Transverse colon (tissue), 4 donors: ENCODE measurements at regions not wholly inside any gene's neighbourhood (a gene's known extent, or its start where the extent isn't known, plus 50 kb on each side); places are given as distances from the start of the nearest gene placed in this dataset.

Experiments
- DNase-seq: peaks from one replicate; pipeline ENCODE4 v3.0.0-alpha.2; 2019
- H3K27ac ChIP-seq, 4 donors: fragments of 200-600 bp; sonication (generic); 2 replicates each; pipeline ENCODE4 v1.5.1; 2016 to 2018; ENCODE audit warnings: inconsistent platforms in 4 of 4
- H3K27me3 ChIP-seq: fragments of 200-600 bp; sonication (generic); 2 replicates; pipeline ENCODE4 v1.5.1; 2017; ENCODE audit warnings: inconsistent platforms
- H3K36me3 ChIP-seq, 4 donors: fragments of 200-600 bp; sonication (generic); 2 replicates each; pipeline ENCODE4 v1.5.1; 2017 to 2019; ENCODE audit warnings: inconsistent platforms in 4 of 4
- H3K4me1 ChIP-seq, 4 donors: fragments of 200-600 bp; sonication (generic); 2 replicates each; pipeline ENCODE4 v1.5.1; 2017 to 2020; ENCODE audit warnings: inconsistent platforms in 4 of 4
- H3K4me3 ChIP-seq, 4 donors: fragments of 200-600 bp; sonication (generic); 1 replicate in 1 of 4; 2 replicates in 3 of 4; pipeline versions ENCODE4 v1.5.1 to v1.6.1; 2017 to 2019; ENCODE audit warnings: inconsistent platforms in 4 of 4
- H3K9me3 ChIP-seq, 2 donors: fragments of 200-600 bp; sonication (generic); 2 replicates each; pipeline ENCODE4 v1.5.1; 2017 to 2019; ENCODE audit warnings: inconsistent platforms in 2 of 2
- EP300 ChIP-seq: sonication (generic); formaldehyde crosslinking; IDR thresholded peaks from one replicate; pipeline ENCODE4 v1.6.1; 2017; ENCODE audit warnings: antibody characterized with exemption, low read depth
- POLR2A ChIP-seq: fragments of 450-650 bp; IDR thresholded peaks from one replicate; pipeline ENCODE4 v1.6.1; 2016; ENCODE audit warnings: antibody characterized with exemption, mild to moderate bottlenecking, moderate library complexity
- POLR2AphosphoS5 ChIP-seq, 3 donors: sonication (generic); formaldehyde crosslinking; IDR thresholded peaks; one replicate each; pipeline ENCODE4 v1.6.1; 2016; ENCODE audit warnings: antibody characterized with exemption in 3 of 3
- WGBS, 2 donors: methylation state at CpG; one replicate each; pipeline ENCODE4 v1.1.5; 2018; ENCODE audit warnings: low coverage in 1 of 2; 5-methylcytosine and 5-hydroxymethylcytosine counted together
- in situ Hi-C, 4 donors: fragments of 200-750 bp; cut with MboI; loops; one replicate each; pipeline versions ENCODE4 v1.15.0 to v1.15.1; 2017; ENCODE audit warnings: low sequenced_read_pairs in 3 of 4, low pct_ligation_motif_present in 1 of 4, low pct_unique_long_range_greater_than_20kb in 1 of 4
- intact Hi-C: fragments of 100-400 bp; cut with DNase I; formaldehyde crosslinking; loops from one replicate; pipeline ENCODE4 v1.15.1; 2023; ENCODE audit warnings: low total_unique reads
- TF ChIP-seq, protein P1 (sequence below), 5 experiments: fragments of 200-600 bp in 3 of 5; fragments of 450-650 bp in 2 of 5; sonication (generic) in 3 of 5; IDR thresholded peaks; 1 replicate in 2 of 5; 2 replicates in 3 of 5; pipeline ENCODE4 v1.5.1; 2016 to 2017; ENCODE audit warnings: antibody characterized with exemption in 5 of 5, inconsistent platforms in 3 of 5, mild to moderate bottlenecking in 2 of 5, moderate library complexity in 1 of 5

DNA sequence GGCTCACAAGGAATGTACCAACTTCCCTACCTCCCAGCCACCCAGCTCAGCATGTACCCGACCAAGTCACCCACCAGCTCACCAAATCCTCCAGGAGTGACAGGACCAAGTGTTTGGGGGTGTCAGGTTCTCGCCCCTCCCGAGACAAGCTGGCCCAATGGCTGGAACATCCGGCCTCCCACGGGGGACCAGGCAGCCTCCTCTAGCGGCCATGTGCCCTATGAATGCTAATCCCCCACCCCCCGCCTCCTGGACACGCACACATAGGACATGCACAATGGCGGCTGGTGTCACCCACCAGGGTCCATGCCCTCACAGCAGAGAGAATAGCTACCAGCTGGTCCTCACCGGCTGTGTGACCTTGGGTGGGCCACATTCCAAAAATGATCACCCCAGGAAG lies 151.0 kb downstream of the MN1 start:
- H3K4me3 ChIP-seq, result no peak overlapping the region
- intact Hi-C loops, result no loop called here
- H3K36me3 ChIP-seq, result no peaks in the 10 kb centered on the region
- in situ Hi-C loops, result no loop called here
- TF ChIP-seq POLR2AphosphoS5 (IDR thresholded peaks at IDR 0.05) (no peak), EP300 (no peak), POLR2A (no peak)
- TF ChIP-seq, protein P1, sequence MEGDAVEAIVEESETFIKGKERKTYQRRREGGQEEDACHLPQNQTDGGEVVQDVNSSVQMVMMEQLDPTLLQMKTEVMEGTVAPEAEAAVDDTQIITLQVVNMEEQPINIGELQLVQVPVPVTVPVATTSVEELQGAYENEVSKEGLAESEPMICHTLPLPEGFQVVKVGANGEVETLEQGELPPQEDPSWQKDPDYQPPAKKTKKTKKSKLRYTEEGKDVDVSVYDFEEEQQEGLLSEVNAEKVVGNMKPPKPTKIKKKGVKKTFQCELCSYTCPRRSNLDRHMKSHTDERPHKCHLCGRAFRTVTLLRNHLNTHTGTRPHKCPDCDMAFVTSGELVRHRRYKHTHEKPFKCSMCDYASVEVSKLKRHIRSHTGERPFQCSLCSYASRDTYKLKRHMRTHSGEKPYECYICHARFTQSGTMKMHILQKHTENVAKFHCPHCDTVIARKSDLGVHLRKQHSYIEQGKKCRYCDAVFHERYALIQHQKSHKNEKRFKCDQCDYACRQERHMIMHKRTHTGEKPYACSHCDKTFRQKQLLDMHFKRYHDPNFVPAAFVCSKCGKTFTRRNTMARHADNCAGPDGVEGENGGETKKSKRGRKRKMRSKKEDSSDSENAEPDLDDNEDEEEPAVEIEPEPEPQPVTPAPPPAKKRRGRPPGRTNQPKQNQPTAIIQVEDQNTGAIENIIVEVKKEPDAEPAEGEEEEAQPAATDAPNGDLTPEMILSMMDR (IDR thresholded peaks at IDR 0.05), result no peak
- no peaks in the 10 kb centered on the region for H3K9me3 ChIP-seq
- 90% methylated on average over 9 of the region's 10 CpGs; no CpG with 5 or more reads in 1 of the 2 donors for WGBS, 2 donors
- no peak for DNase-seq
- no peak overlapping the region for H3K27ac ChIP-seq
- H3K4me1 ChIP-seq, result peaks cover 0 to 3% (median 0%) of the 10 kb centered on the region in 4 donors
- no peaks in the 10 kb centered on the region for H3K27me3 ChIP-seq

DNA sequence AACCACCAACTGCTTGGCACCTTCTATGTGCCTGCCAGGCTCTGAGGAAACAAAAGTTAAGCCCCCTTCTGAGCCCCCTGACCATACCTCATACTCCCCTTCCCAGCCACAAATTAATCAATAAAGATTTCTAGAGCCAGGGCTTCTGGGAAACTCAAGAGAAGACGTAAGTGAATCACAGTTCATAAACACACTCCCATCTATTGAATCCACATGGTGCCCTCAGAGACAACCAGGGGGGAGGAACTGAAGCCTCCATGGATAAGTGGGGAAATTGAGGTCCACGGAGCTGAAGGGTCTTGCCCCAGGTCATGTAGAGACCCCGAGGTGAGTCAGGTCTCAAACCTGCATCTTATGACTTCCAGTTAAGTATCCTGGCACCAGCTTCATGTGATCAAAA lies 150.6 kb downstream of the MN1 start:
- H3K4me3 ChIP-seq, result no peak overlapping the region
- in situ Hi-C loops (no loop called here), intact Hi-C loops (no loop called here)
- TF ChIP-seq, protein P1 (IDR thresholded peaks at IDR 0.05), result no peak
- no peak for TF ChIP-seq POLR2AphosphoS5 (IDR thresholded peaks at IDR 0.05)
- no peak for TF ChIP-seq EP300
- TF ChIP-seq POLR2A, result no peak
- H3K27ac ChIP-seq, result no peak overlapping the region
- H3K36me3 ChIP-seq, result no peaks in the 10 kb centered on the region
- no peaks in the 10 kb centered on the region for H3K27me3 ChIP-seq
- no peak for DNase-seq
- WGBS, 2 donors, result 64% methylated on average over 3 of the region's 3 CpGs; no CpG with 5 or more reads in 1 of the 2 donors
- H3K4me1 ChIP-seq, result peaks cover 0 to 3% (median 0%) of the 10 kb centered on the region in 4 donors
- H3K9me3 ChIP-seq, result no peaks in the 10 kb centered on the region

DNA sequence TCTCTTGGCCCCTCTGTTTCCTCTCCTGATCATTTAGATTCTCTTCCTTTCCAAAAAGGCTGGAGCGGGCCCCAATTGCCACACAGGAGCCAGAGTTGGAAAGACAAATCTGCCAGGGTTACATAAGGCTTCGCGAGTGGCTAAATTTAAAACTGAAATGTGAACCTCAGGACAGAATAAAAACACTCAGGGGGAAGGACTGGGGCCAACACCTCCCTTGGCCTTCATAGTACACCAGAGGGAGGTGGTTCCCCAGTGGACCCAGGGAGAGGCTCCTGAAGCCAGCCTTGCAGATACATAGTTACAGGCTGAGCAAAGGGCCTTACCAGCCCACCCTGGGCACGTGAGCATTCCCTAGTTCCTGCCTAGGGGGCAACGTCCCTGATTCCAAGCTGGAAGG lies 150.1 kb downstream of the MN1 start:
- intact Hi-C loops (no loop called here), in situ Hi-C loops (no loop called here)
- Histone ChIP-seq H3K4me1 (peaks cover 0 to 3% (median 0%) of the 10 kb centered on the region in 4 donors), H3K9me3 (no peaks in the 10 kb centered on the region), H3K4me3 (no peak overlapping the region), H3K27ac (no peak overlapping the region), H3K36me3 (no peaks in the 10 kb centered on the region), H3K27me3 (no peaks in the 10 kb centered on the region)
- TF ChIP-seq EP300, result no peak
- no peak for DNase-seq
- 74 to 76% methylated on average over 3 to 5 of the region's 5 CpGs for WGBS, 2 donors

GRCh38 chr22:27654546-27655445 lies 146.8 kb downstream of the MN1 start:
- Histone ChIP-seq H3K4me1 (peaks cover 0 to 3% (median 0%) of the 10 kb centered on the region in 4 donors), H3K27me3 (no peaks in the 10 kb centered on the region), H3K4me3 (no peak overlapping the region), H3K27ac (no peak overlapping the region), H3K36me3 (no peaks in the 10 kb centered on the region), H3K9me3 (no peaks in the 10 kb centered on the region)
- TF ChIP-seq EP300 (no peak), POLR2AphosphoS5 (IDR thresholded peaks at IDR 0.05) (no peak), POLR2A (no peak)
- TF ChIP-seq, protein P1 (IDR thresholded peaks at IDR 0.05), result no peak
- DNase-seq, result peak; percentile 45
- in situ Hi-C loops, result no loop called here
- intact Hi-C loops, result no loop called here
- 19 to 33% methylated on average over 5 to 10 of the region's 10 CpGs for WGBS, 2 donors
